GM20000 (cell line): ENCODE measurements at regions not wholly inside any gene's neighbourhood (a gene's known extent, or its start where the extent isn't known, plus 50 kb on each side); places are given as distances from the start of the nearest gene placed in this dataset.

Source experiments
- DNase-seq: peaks from one replicate; pipeline ENCODE4 v3.0.0; 2012; ENCODE audit warnings: low spot score
- TF ChIP-seq, protein P1 (sequence below): IDR thresholded peaks from 2 replicates; pipeline ENCODE4 v1.5.1; 2012; ENCODE audit warnings: mild to moderate bottlenecking, control low read depth; ENCODE audit errors: extremely low read depth, missing control alignments

DNA sequence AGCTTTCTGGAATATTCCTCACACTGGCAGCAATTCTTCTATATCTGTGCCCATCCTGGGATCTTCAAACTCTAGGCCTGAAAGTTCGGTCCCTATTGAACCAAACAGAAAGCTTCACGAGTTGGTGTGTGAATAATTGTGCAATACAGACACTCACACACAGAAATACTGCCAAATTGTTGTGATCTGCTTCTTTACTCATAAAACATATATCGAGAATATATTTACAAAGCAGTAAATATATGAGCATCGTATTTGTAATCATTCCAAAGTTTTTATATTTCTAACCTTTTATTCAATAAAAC lies 56.6 kb upstream of the BEX4 start:
- TF ChIP-seq, protein P1, sequence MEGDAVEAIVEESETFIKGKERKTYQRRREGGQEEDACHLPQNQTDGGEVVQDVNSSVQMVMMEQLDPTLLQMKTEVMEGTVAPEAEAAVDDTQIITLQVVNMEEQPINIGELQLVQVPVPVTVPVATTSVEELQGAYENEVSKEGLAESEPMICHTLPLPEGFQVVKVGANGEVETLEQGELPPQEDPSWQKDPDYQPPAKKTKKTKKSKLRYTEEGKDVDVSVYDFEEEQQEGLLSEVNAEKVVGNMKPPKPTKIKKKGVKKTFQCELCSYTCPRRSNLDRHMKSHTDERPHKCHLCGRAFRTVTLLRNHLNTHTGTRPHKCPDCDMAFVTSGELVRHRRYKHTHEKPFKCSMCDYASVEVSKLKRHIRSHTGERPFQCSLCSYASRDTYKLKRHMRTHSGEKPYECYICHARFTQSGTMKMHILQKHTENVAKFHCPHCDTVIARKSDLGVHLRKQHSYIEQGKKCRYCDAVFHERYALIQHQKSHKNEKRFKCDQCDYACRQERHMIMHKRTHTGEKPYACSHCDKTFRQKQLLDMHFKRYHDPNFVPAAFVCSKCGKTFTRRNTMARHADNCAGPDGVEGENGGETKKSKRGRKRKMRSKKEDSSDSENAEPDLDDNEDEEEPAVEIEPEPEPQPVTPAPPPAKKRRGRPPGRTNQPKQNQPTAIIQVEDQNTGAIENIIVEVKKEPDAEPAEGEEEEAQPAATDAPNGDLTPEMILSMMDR = no peak
- DNase-seq = no peak

DNA sequence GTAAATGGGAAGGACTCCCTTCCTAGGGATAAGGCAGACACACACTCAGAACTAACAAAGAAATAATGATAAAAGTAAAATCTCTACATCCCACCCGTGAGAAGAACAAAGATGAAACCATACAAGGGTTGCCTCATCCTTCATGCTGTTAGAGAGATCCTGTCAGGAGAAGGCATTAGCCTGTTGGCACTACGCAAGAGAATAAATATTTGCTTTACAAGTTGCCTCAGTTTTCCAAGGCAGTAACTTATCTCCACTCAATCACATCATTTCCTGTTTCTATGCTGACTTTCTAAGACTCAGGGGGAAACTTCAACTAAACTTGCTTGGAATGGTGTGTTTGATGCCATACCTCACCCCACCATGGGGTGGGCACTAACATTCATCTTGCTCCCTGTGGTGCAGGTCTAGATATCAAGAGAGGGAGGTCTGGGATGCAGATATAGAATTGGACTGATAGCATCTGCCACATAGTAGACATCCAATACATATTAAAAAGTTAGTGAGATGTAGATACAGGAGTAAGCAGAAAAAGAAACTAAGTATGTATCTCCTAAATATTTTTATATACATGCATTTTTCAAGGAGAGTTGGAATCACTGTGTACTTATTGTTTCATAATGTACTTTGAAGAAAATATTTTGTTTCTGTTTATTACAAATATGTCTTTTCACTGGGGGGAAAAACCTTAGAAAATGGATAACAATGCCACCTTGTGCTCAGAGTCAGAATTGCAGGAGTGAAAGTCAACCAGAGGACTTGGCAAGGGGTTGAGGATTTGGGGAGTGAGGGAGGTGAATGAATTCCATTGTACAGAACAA lies 57.2 kb upstream of the BEX4 start:
- TF ChIP-seq, protein P1 = peak; percentile 23
- peak; percentile 16 for DNase-seq

DNA sequence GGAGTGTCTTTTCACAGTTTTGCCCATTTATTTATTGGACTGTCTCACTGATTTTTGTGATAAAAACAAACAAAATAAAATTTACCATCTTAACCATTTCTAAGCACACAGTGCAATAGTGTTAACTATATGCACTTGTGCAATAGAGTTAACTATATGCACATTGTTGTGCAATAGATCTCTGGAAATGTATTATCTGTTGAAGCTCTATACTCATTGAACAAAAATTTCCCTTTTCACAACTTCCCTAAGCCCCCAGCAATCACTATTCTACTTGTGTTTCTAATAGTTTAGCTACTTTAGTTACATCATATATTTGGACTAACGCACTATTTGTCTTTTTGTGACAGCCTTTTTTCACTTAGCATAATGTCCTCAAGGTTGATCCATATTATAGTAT lies 59.7 kb upstream of the BEX4 start:
- TF ChIP-seq, protein P1 = no peak
- DNase-seq = no peak

DNA sequence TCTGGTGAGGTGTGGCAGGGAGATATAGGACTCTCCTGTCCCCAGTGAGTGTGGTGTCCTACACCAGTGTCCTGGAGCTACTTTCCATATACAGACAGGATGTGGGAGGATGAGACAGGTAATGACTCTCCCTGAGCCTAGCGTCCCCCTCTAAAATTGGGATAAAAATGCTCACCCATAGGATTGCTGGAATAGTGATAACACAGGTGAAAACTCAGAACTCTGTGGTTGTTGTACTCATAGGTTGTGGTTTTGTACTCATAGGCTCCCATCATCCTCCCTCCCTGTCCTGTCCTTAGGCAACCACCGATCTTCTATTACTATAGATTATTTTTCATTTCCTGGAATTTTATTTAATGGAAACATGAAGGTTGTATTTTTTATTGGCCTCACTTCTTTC lies 60.7 kb upstream of the NXF3 start:
- no peak for DNase-seq
- TF ChIP-seq, protein P1 = no peak

DNA sequence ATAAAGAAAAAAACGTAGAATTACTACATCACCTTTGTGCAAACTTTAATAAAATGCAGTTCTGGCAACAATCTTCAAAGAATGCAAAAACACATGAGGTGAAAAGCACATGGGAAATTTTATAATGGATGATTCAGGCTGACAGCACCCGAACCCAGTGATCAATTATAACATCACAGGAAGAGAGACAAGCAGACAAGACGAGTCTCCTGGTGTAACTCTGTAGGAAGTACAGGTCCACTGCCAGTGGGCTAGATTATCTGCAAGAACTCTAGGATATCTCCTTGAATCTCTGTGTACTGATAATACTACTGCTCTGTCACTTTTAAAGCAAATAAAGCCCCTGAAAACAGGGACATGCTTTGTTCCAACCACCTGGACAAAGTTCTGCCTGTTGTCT lies 58.9 kb upstream of the NXF3 start:
- TF ChIP-seq, protein P1 = no peak
- no peak for DNase-seq

DNA sequence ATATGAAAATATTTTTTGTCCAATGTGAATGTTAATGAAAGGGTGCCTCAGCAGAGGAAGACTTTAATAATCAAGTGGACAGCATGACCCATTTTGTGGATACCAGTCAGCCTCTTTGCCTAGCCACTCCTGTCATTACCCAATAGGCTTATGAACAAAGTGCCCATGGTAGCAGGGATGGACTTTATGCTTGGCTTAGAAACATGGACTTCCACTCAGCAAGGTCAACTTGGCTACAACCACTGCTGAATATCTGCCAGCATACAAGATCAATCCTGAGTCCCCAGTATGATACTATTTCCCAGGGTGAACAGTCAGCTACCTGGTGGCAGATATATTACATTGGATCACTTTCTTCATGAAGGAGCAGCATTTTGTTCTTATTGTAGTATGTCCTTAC lies 56.7 kb upstream of the NXF3 start:
- DNase-seq = no peak
- TF ChIP-seq, protein P1 = no peak

DNA sequence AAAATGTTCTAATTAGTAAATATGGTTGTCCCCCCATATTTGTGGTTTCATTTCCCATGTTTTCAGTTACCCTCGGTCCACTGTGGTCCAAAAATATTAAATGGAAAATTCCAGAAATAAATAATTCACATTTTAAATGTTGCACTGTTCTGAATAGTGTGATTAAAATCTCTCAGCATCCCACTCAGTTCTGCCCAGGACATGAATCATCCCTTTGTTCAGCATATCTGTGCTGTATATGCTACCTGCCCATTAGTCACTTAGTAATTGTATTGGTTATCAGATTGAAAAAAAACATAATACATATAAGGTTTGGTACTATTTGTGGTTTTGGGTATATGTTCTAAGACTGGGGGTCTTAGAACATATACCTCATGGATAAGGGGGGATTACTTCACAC lies 55.1 kb upstream of the NXF3 start:
- TF ChIP-seq, protein P1 = no peak
- no peak for DNase-seq
